B cell (primary cell): ENCODE measurements at regions not wholly inside any gene's neighbourhood (a gene's known extent, or its start where the extent isn't known, plus 50 kb on each side); places are given as distances from the start of the nearest gene placed in this dataset.

Experiments
- ATAC-seq: fragments of 200-7000 bp; cut with Tn5 transposase; one replicate; pipeline ENCODE4 v1.10.0; 2021; ENCODE audit warnings: low read depth, mild to moderate bottlenecking, moderate number of reproducible peaks, moderate library complexity
- CTCF ChIA-PET: fragments of 350-600 bp; sonication (Branson Sonifier 250); formaldehyde crosslinking; loops from one replicate; lab custom pipeline; 2021; ENCODE audit warnings: antibody characterized with exemption, inconsistent platforms; lab: Charles Lee
- POLR2A ChIA-PET: fragments of 350-600 bp; sonication (Branson Sonifier 250); formaldehyde crosslinking; loops from one replicate; lab custom pipeline; 2021; ENCODE audit warnings: antibody characterized with exemption; lab: Charles Lee
- DNase-seq: peaks from one replicate; pipeline ENCODE4 v3.0.0; 2013
- H2AFZ ChIP-seq: 2 replicates; pipeline ENCODE4 v1.6.1; 2012; ENCODE audit warnings: mild to moderate bottlenecking, low read depth, low read length; ENCODE audit not compliant: insufficient read depth, poor library complexity, severe bottlenecking
- H3K27ac ChIP-seq, 2 donors: 1 replicate in 1 of 2; 2 replicates in 1 of 2; pipeline ENCODE4 v1.5.1; 2012 to 2013; ENCODE audit warnings: low read length in 2 of 2, mild to moderate bottlenecking in 2 of 2, moderate library complexity in 1 of 2
- H3K27me3 ChIP-seq, 4 experiments: fragments of 200-600 bp in 1 of 4; sonication (generic) in 1 of 4; replicated peaks in 1 of 4; 1 replicate in 2 of 4; 2 replicates in 2 of 4; pipeline versions ENCODE4 v1.6.1 to v1.7.0; 2013 to 2016; ENCODE audit warnings: low read length in 3 of 4, mild to moderate bottlenecking in 2 of 4, mixed read lengths in 1 of 4, moderate library complexity in 1 of 4; ENCODE audit not compliant: insufficient read depth in 4 of 4, control insufficient read depth in 3 of 4; ENCODE audit errors: control extremely low read depth in 1 of 4
- H3K36me3 ChIP-seq, 2 experiments: replicated peaks in 1 of 2; 1 replicate in 1 of 2; 2 replicates in 1 of 2; pipeline versions ENCODE4 v1.6.1 to v1.7.1; 2013; ENCODE audit warnings: low read length in 1 of 2; ENCODE audit not compliant: insufficient read depth in 2 of 2, control insufficient read depth in 1 of 2; ENCODE audit errors: control extremely low read depth in 1 of 2, extremely low read depth in 1 of 2
- H3K4me1 ChIP-seq, 2 donors: fragments of 200-600 bp in 1 of 2; sonication (generic) in 1 of 2; 1 replicate in 1 of 2; 2 replicates in 1 of 2; pipeline versions ENCODE4 v1.5.1 to v1.6.1; 2013 to 2017; ENCODE audit warnings: low read length in 2 of 2; ENCODE audit not compliant: control insufficient read depth in 2 of 2, insufficient read depth in 2 of 2
- H3K4me2 ChIP-seq: replicated peaks from 2 replicates; pipeline ENCODE3; 2012; ENCODE audit warnings: mild to moderate bottlenecking, low read depth, low read length; ENCODE audit not compliant: poor library complexity, severe bottlenecking
- H3K4me3 ChIP-seq, 5 experiments: fragments of 200-600 bp in 1 of 5; sonication (generic) in 1 of 5; 1 replicate in 3 of 5; 2 replicates in 2 of 5; pipeline versions ENCODE4 v1.5.1 to v1.7.0; 2011 to 2016; ENCODE audit warnings: low read length in 4 of 5, mild to moderate bottlenecking in 4 of 5, low read depth in 2 of 5, control low read depth in 1 of 5, moderate library complexity in 1 of 5; ENCODE audit not compliant: insufficient read depth in 1 of 5; ENCODE audit errors: control extremely low read depth in 1 of 5, extremely low read depth in 1 of 5
- H3K79me2 ChIP-seq: fragments of 200-600 bp; sonication (generic); one replicate; pipeline ENCODE4 v1.6.0; 2016; ENCODE audit warnings: low read length; ENCODE audit not compliant: control insufficient read depth, insufficient read depth
- H3K9ac ChIP-seq: fragments of 200-600 bp; sonication (generic); 2 replicates; pipeline ENCODE4 v1.6.1; 2017; ENCODE audit warnings: mild to moderate bottlenecking, low read length, moderate library complexity
- H3K9me3 ChIP-seq, 3 donors: one replicate each; pipeline versions ENCODE4 v1.6.1 to v1.7.1; 2013; ENCODE audit warnings: low read length in 2 of 3; ENCODE audit not compliant: control insufficient read depth in 2 of 3, insufficient read depth in 1 of 3; ENCODE audit errors: control extremely low read depth in 1 of 3
- H4K20me1 ChIP-seq: 2 replicates; pipeline ENCODE4 v1.6.0; 2012; ENCODE audit warnings: mild to moderate bottlenecking, low read length; ENCODE audit not compliant: insufficient read depth, control insufficient read depth, poor library complexity, severe bottlenecking
- H3K27ac Mint-ChIP-seq: one replicate; pipeline ENCODE4 v1.8.0; 2021; ENCODE audit warnings: mixed read lengths
- H3K27me3 Mint-ChIP-seq: one replicate; pipeline ENCODE4 v1.8.0; 2021; ENCODE audit warnings: mixed read lengths
- H3K4me1 Mint-ChIP-seq: one replicate; pipeline ENCODE4 v1.8.0; 2021; ENCODE audit warnings: mixed read lengths
- H3K4me3 Mint-ChIP-seq: one replicate; pipeline ENCODE4 v1.8.0; 2021; ENCODE audit warnings: mixed read lengths
- H3K9me3 Mint-ChIP-seq: one replicate; pipeline ENCODE4 v1.8.0; 2022; ENCODE audit warnings: mixed read lengths; ENCODE audit not compliant: insufficient read depth
- CTCF ChIP-seq: fragments of 200-600 bp; IDR thresholded peaks from one replicate; pipeline ENCODE4 v1.8.0; 2022; ENCODE audit warnings: antibody characterized with exemption, mild to moderate bottlenecking
- EZH2 ChIP-seq: IDR thresholded peaks from 2 replicates; pipeline ENCODE4 v1.6.1; 2012; ENCODE audit warnings: borderline replicate concordance, low read depth, mild to moderate bottlenecking, moderate library complexity, low read length; ENCODE audit not compliant: insufficient read depth, poor library complexity, severe bottlenecking
- WGBS: methylation state at CpG from one replicate; pipeline ENCODE4 v1.1.5; 2013; ENCODE audit warnings: missing lambda C conversion rate; ENCODE audit not compliant: insufficient coverage; 5-methylcytosine and 5-hydroxymethylcytosine counted together
- intact Hi-C: fragments of 100-400 bp; cut with micrococcal nuclease; formaldehyde crosslinking; loops from one replicate; pipeline ENCODE4 v1.10.0; 2022

- peaks cover 3% of the 10 kb centered on the region for H3K9me3 Mint-ChIP-seq
- no peaks in the 10 kb centered on the region for H3K27me3 Mint-ChIP-seq
- no peaks in the 10 kb centered on the region for H3K27me3 ChIP-seq
- no peaks in the 10 kb centered on the region for H3K4me1 Mint-ChIP-seq
- H3K4me1 ChIP-seq, result no peaks in the 10 kb centered on the region
- CTCF ChIA-PET, result no interaction called here
- no peak overlapping the region for H3K4me2 ChIP-seq
- no peak for ATAC-seq
- H3K79me2 ChIP-seq, result no peaks in the 10 kb centered on the region
- H3K4me3 Mint-ChIP-seq, result no peak overlapping the region
- no peaks in the 10 kb centered on the region for H3K9me3 ChIP-seq
- POLR2A ChIA-PET, result no interaction called here
- no peak for TF ChIP-seq CTCF
- TF ChIP-seq EZH2, result no peak
- no peak overlapping the region for H3K4me3 ChIP-seq
- H2AFZ ChIP-seq, result no peak overlapping the region
- WGBS, result no CpG with 5 or more reads among the region's 1 CpG
- H3K27ac Mint-ChIP-seq, result no peak overlapping the region
- DNase-seq, result no peak
- H4K20me1 ChIP-seq, result no peaks in the 10 kb centered on the region
- H3K36me3 ChIP-seq, result no peaks in the 10 kb centered on the region
- intact Hi-C loops, result no loop called here
- H3K9ac ChIP-seq, result no peak overlapping the region
- no peak overlapping the region for H3K27ac ChIP-seq
Measured at GRCh38 chr13:65594298-65594781, 1635.8 kb downstream of the PCDH9 start.

GRCh38 chr13:65593298-65593874 lies 1636.8 kb downstream of the PCDH9 start:
- H3K36me3 ChIP-seq, result no peaks in the 10 kb centered on the region
- Mint-ChIP-seq H3K27ac (no peak overlapping the region), H3K27me3 (no peaks in the 10 kb centered on the region), H3K4me1 (no peaks in the 10 kb centered on the region), H3K4me3 (no peak overlapping the region), H3K9me3 (peaks cover 3% of the 10 kb centered on the region)
- intact Hi-C loops, result no loop called here
- no peak overlapping the region for H3K4me2 ChIP-seq
- ChIA-PET POLR2A (no interaction called here), CTCF (no interaction called here)
- no peak overlapping the region for H3K4me3 ChIP-seq
- H3K79me2 ChIP-seq, result no peaks in the 10 kb centered on the region
- TF ChIP-seq EZH2 (no peak), CTCF (no peak)
- no peaks in the 10 kb centered on the region for H3K27me3 ChIP-seq
- no peaks in the 10 kb centered on the region for H4K20me1 ChIP-seq
- H3K9me3 ChIP-seq, result no peaks in the 10 kb centered on the region
- H3K9ac ChIP-seq, result no peak overlapping the region
- H2AFZ ChIP-seq, result no peak overlapping the region
- ATAC-seq, result no peak
- H3K27ac ChIP-seq, result no peak overlapping the region
- no CpG with 5 or more reads among the region's 2 CpGs for WGBS
- H3K4me1 ChIP-seq, result no peaks in the 10 kb centered on the region
- no peak for DNase-seq
